Globus pallidus (tissue), 1 donor: ENCODE measurements at regions not wholly inside any gene's neighbourhood (a gene's known extent, or its start where the extent isn't known, plus 50 kb on each side); places are given as distances from the start of the nearest gene placed in this dataset.

Experiments used
- DNase-seq: peaks from one replicate; pipeline ENCODE4 v3.0.0-alpha.2; 2015; ENCODE audit warnings: low spot score

DNA sequence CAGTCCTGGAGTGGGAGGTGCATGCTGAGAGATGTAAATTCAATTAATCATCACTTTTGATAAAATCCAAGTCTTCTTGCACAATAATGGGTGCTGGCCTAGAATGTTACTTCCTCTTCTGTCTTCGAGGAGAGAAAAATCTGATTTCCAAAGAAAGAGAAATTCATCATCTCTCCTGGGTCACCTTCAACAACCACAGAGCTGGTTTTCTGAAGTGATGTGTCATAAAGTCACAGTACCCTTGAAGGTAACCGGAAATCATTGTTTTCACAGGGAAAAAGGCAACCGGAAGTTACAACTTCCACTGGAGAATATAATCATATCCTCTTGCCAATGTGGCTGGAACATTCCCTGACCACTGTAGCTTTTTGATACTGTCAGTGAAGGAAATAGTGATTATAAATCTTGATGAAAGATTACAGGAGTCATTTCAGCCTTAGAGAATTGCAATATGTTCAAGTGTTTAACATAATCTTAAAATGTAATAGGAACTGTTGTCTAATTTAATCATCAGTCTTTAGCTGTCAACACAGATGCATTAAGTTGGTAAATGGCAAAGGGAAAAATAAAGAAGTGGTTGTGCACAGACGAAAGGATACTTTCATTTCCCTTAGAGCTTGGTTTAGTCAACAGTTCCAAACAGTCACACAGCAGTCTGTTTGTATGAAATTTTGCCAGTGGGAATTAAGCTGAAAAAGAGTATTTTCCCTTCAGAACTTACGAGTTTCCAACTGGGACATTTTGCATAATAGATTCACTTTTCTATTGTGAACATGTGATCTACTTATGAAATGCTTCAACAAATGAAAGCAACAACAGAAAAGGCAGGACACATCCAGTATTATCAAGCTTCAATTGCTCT is 106.5 kb upstream of the SLC4A7 start:
- peak; percentile 49 for DNase-seq

DNA sequence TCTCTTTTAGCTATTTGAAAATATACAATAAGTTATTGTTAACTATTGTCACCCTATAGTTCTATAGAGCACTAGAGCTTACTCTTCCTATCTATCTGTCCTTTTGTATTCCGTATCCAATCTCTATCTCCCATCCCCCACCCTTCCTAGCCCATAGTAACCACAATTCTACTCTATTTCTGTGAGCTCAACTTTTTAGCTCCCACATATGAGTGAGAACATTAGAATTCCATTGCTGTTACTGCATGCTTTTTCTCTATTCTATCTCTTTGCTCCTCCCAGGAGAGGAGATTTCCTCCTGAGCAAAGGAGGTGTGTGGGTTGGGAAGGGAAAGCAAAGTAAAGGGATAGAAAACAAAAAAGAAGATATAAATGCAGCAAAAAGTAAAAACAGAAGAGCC is 105.6 kb upstream of the SLC4A7 start:
- no peak for DNase-seq

DNA sequence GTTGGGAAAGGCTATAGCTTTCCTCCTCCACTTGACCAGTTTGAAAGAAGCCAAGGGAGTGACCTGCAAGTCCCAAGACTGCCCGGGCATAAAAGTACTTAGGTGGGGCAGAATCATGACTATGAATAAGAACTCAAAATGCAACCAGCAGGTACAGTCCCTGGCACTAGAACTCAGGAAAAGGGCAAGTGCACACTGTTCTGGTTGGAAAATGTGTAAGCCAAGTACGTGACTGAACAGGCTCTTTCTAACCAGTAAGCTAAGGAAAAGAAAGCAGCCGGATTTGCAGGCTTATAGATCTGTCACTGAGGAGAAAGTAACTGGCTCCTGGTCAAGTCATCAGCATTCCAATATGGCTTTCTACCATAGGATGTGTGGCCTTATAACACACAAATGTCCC is 101.2 kb upstream of the SLC4A7 start:
- DNase-seq, result no peak

DNA sequence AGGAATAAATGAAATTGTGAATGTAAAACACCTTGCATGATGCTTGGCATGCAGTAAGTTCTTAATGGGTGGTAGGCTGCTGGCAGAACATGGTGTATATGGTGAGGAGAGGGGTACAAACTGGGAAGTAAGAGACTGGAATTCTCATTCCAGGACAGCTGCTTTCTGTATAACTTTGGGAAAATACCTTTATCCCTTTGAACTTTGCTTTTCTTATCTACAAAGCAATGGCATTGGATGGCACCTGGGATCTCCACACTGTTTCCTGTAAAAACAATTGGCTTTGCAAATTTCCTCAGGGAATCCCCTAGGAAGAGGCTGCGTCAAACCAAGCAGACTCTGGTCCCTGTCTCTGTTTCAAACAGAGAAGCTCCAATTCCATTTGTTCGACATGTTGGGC is 100.7 kb upstream of the SLC4A7 start:
- no peak for DNase-seq

DNA sequence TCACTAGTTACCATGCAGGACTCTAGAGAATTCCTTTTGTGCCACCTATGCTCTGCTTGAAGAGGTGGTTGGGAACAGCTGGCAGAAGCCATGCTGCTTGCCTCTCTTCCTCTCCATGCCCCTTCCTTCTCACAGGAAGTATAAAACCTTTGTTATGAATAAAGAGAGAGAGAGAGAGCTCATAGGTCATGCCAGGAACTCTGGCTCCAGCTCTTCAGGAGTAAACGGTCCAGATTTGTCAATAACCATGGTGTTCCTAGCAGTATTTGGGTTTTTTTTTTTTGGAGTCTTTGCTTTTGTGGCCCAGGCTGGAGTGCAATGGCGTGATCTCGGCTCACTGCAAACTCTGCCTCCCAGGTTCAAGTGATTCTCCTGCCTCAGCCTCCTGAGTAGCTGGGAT is 97.7 kb upstream of the SLC4A7 start:
- no peak for DNase-seq

DNA sequence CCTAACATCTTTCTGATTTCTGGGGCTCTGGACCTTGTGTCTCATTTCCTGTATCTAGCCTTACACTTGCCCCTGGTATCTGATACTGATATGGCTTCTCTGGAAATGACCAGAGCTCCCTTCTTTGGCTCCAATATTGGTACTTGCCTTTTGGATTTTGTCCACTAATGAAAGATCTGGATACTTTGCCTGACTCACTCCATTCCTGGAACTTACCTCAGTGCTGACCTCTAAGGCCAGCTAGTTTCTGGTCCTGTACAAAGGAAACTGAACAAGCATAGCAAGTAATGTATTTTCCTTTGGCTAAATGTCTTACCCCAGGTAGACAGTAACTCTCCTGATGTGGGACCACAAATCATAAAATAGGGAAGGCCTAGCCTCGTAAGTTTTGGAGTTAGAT is 93.8 kb upstream of the SLC4A7 start:
- DNase-seq, result no peak

DNA sequence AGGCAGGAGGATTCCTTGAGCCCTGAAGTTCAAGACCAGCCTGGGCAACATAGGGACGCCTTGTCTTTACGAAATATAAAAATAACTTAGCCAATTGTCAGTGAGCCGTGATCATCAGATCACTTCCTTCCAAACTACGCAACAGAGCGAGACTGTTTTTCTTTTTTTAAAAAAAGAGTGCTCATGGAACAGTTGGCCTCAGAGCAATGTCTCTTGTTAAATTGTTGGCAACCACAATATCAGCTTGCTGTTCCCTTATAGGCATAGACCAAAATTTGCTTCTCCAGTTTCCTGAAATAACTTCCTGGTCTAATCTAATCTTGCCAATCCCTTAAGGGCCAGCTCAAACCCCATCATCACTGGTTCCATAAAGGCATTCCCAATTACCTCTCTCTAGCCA is 93.3 kb upstream of the SLC4A7 start:
- DNase-seq, result no peak

DNA sequence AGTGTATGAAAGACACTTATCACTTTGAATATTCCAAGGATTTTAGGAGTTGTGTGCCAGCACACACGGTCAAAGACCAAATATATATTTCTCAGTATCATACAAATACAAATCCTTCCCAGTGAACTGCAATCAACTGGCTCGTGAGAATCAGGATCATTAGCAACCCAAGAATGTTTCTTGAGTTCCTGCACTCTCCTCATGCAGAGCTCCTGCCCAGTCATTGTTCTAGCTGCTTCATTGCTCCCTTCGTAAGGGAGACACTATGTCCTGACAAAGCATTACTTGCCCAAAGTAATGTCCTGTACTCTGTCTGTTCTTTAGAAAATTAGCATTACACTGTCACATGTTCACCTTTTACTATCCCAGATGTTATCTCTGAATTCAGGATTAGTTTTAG is 92.0 kb upstream of the SLC4A7 start:
- no peak for DNase-seq

DNA sequence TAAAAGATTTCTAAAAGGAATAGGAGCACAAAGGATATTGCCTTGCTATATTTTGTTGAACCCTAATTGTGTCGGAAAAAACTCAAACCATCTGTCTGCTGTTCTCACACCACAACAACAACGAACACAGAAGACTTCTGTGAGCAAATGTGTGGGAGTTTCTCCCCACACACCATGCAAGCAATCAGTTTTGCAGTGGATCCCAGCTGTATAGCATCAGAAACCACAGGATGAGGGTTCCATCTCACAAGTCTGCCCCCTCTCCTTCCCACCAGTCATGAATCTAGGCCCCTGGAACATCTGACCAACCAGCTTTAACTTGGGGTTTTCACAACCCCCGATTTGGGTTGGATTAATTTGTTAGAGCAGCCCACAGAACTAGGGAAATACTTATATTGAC is 91.3 kb upstream of the SLC4A7 start:
- no peak for DNase-seq

DNA sequence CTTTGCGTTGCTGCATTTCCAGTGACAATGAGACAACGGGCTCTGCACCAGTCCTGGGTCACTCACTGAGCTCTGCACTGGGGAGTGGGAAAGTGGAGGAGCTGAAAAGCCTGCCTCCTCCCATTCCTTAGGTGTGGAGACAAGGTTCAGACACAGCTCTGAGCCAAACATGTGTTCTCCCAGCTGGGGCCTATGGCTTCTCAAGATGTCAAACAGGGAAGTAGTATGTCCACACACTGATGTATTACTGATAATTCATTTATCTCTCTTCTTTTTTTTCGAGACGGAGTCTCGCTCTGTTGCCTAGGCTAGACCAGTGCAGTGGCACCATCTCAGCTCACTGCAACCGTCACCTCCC is 90.2 kb upstream of the SLC4A7 start:
- no peak for DNase-seq

DNA sequence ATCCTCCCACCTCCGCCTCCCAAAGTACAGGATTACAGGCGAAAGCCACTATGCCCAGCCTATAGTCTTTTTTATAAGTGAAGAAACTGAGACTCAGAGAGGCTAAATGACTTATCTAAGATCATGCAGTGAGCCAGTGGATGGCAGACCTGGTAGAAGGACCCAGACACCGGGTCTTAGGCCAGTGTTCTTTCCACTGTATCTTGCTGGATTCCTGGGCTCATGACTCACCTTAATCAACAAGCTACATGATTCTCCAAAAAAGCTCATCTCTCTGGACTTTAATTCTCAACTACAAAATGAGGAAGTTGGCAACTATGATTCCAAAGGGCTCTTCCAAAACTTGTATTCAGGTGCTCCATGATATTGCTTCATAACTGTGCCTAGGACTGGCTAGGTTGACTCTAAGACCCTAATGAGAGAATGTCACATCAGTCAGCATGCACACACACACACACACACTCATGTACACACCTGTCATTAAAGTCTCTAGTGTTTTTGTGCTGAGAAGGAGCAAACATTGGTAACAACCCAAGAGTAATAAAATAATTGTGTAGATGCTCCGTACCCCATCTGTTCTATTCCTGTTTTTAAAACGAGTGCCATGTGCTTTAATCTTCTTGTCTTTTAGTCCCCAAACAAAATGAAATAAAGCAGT is 89.7 kb upstream of the SLC4A7 start:
- no peak for DNase-seq

DNA sequence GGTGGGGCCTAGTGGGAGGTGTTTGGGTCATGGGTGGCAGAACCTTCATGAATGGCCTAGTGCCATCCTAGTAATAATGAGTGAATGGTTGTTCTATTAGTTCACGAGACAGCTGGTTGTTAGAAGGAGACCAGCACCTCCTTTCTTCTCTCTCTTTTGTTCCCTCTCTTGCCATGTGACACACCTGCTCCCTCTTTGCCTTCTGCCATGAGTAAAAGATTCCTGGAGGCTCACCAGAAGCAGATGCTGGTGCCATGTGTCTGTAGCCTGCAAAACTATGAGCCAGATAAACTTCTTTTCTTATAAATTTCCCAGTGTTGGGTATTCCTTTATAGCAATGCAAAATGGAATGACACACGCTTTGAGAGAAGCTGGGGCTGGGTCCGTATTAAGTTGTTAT is 89.0 kb upstream of the SLC4A7 start:
- DNase-seq, result no peak

DNA sequence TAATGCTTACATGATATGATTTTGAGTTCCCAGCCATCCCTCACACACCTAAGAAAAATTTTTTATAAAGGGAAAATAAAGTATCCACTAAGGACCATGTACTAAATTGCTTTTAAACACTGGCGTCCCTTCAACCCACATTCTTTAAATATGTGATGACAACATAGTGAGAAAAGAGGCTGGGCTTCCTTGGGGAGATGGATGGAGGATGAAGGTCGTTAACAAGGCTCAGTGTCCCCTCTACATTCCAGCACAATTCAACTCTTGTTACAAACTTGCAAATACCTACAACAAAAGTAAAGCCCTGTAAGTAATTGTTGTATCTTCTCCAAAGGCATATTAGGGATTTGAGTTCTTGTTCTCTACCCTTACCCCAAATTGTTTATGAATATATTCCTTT is 87.2 kb upstream of the SLC4A7 start:
- no peak for DNase-seq

DNA sequence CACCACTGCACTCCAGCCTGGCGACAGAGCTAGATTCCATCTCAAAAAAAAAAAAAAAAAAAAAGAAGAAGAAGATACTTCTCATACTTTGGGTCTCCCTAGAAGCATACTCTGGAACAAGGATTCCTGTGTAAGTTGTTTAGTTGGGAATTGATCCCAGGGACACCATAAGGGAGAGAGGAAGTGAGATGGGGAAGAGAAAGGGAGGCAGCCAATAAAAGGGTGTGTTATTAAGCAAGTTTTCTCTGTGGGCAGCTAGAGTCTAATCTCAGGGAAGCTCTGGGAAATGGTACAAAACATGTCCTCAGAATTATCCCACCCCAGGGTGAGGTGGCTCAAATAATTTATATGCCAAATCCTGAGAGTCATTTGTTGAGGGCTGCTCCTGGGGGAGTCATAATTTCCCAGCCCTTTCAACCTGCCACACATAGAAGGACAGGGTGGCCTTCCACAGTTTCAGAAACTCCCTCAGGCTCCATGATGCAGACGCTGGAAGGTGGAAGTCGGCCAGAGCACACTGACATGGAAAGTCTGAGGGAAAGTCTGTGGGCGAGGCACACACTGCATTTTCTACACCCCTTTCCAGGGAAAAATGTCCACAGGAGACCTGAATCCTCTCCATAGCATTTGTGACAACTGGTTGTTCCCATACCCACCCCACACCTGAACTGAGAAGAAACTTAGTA is 86.4 kb upstream of the SLC4A7 start:
- no peak for DNase-seq

DNA sequence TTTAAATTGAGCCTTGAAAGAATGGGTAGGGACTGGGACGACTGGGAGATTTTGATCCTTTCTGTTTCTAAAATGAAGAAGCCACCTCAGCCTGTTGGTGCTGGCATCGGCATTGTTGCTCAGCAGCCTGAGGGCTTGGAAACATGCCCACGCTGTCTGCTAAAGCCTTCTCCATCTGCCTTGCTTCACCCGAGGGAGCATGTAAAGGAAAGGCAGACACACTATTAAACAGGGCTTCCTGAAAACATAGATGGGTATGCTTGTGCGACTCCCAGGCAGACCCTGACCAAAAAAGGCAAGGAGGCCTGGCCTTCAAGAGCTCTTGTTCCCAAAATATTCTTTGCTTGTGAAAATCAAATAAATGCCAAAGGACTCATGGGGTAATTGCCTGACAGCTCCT is 84.2 kb upstream of the SLC4A7 start:
- DNase-seq, result peak; percentile 38

DNA sequence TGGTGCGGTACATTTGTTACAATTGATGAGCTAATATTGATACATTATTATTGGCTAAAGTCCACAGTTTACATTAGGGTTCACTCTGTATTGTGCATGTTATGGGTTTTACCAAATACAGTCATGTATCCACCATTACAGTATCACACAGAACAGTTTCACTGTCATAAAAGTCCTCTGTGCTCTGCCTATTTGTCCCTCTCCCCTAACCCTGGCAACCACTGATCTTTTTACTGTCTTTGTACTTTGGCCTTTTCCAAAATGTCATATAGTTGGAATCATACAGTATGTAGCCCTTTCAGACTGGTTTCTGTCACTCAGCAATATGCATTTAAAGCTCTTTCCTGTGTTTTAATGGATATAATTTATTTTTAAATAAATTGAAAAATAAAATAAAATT is 83.1 kb upstream of the SLC4A7 start:
- no peak for DNase-seq

DNA sequence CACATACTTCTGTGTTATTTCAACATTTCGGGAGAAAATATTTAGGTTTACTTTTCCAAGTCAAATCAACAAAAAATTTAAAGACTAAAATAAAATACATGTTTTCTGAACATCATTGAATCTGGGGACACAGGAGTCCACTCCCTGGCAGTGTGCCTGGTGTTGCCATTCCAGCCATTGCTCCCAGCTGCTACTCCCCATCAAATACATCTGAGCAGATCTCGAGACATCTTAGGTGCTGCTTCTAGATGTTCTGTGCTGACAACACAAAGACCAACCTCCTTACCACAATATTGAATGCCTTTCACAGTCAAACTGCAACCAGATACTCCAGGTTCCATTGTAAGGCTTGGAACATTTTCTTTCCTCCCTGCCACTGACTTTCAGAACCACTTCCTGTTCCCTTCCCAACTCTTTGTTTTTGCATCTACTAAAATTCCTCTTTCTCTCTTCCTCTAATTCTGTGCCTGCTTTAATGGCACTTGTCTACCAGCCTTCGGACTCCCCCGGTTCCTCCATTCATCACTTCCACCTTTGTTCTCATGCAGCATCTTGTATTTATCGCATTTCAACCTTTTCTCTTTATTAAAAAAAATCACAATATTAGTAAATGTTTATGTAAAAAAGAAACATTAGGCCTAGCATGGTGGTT is 81.1 kb upstream of the SLC4A7 start:
- no peak for DNase-seq

DNA sequence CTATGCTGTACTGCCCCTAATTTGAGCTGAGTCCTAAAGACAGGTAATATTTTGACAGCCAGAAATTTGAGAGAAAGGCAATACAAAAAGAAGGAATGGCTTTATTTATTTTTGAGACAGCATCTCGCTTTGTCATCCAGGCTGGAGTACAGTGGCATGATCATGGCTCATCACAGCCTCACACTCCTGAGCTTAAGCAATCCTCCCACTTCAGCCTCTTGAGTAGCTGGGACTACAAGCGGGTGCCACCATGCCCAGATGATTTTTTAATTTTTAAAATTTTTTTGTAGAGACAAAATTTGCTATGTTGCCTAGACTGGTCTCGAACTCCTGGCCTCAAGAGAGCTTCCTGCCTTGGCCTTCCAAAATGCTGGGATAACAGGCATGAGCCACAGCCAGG is 77.4 kb upstream of the SLC4A7 start:
- no peak for DNase-seq

DNA sequence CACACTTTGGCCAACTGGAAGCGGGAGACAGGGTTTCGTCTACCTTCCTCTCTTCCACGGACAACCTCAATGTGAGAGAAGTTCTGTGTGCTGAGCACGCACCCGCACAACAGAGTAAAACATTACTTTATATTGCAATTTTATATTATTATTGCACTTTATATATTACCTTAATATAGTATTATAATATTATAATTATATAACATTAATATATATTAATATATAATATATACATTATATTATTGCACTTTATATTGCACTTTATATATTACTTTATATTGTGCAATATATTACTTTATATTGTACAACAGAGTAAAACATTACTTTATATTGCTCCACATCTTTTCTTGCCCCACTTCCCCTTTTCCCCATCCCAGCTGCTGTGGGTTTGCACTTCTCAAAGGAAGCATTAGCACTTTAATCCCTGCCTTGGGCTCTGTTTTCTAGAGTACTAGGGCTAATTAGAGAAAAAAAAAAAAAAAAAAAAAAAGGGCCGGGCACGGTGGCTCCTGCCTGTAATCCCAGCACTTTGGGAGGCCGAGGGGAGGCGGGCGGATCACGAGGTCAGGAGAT is 76.4 kb upstream of the SLC4A7 start:
- no peak for DNase-seq

DNA sequence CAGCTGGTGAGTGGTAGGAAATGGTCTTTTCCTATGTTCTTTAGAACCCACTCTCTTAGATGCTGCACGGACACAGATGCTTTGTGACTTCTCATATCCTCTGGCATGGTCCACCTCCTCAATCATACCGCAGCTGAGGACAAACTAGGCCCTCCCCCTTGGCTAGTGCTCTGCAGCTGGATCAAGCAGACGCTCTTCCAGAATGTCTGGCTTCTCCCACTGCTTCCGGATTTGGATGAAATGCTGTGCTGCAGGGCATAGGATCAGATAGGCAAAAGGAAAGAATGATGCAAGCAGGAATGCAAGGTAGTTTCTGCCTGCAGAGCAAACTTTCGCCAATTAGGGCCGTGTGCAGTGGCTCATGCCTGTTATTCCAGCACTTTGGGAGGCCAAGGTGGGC is 75.7 kb upstream of the SLC4A7 start:
- no peak for DNase-seq

DNA sequence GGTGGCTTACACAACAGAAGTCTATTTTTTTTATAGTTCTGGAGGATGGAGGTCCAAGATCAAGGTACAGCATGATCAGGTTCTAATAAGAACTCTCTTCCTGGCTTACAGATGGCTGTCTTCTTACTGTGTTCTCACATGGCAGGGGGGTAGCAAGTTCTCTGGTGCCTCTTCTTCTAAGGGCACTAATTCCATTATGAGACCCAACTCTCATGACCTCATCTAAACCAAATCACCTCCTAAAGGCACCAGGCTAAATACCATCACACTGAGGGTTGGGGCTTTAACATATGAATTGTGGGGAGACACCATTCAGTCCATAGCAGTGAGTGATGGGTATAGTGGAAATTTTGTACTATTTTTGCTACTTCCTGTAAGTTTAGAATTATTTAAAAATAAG is 75.2 kb upstream of the SLC4A7 start:
- DNase-seq, result no peak

DNA sequence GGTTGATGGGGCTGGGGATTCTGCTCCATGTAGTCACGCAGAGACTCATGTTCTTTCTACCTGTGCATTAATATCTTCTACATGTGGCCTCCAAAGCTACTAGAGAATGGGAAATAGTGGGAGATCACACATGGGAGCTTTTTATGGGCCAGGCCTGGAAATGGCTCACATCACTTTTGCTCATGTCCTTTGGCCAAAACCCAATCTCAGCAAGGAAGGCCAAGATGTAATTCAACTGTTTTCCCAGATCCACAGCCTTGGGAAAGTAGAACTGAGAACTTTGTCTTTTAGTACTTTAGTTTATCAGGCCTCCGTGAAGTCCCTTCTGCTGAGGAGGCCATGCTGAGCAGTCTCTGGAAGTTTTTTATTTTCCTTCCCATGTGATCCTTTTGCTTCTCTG is 73.2 kb upstream of the SLC4A7 start:
- DNase-seq, result no peak

DNA sequence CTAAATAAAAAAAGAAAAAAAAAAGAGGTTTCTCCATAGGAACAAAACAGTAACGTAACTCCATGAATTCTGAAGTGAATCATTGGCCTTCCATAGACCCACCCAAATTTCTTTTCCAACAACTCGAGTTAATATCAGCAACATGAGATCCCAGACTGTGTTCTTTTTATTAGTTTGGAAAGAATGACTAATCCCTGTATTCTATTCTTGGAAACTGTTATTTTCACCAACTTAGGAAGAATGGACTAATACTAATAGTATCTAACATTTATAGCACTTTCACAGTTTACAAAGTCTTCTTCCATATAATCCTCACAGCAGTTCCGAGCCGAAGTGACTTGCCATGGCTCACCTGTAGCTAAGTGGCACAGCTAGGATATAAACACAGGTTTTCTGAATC is 72.7 kb upstream of the SLC4A7 start:
- DNase-seq, result no peak
